ENCODE measurements at regions not wholly inside any gene's neighbourhood (a gene's known extent, or its start where the extent isn't known, plus 50 kb on each side); places are given as distances from the start of the nearest gene placed in this dataset.

DNA sequence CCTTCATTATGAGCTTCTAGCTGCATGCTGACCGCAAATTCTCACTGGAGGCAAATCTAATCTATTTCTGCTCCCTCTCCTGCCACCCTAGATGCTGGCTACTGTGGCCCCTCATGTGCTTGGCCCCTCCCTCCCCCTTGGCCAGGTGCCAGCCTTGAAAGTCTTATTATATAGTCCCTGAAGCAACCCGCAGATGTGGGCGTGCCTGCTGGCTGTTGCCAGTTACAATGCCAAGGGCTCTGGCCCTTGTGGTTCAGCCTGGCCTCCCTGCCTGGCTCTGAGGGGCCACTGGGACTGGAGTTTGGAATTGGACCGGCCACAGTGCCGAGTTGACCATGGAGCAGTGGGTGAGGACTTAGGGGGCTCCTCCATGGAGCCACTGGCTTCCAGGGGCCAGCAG lies 78.9 kb upstream of the ACTRT2 start:
- H3K4me3 ChIP-seq (ENCODE audit: low read depth, low read length): no peak overlapping the region
- TF ChIP-seq MAX (IDR thresholded peaks at IDR 0.05; ENCODE audit: low read depth, low read length): no peak
- TF ChIP-seq POLR2A (IDR thresholded peaks at IDR 0.05; ENCODE audit: extremely low read depth, insufficient read length): no peak
- TF ChIP-seq, protein P1, sequence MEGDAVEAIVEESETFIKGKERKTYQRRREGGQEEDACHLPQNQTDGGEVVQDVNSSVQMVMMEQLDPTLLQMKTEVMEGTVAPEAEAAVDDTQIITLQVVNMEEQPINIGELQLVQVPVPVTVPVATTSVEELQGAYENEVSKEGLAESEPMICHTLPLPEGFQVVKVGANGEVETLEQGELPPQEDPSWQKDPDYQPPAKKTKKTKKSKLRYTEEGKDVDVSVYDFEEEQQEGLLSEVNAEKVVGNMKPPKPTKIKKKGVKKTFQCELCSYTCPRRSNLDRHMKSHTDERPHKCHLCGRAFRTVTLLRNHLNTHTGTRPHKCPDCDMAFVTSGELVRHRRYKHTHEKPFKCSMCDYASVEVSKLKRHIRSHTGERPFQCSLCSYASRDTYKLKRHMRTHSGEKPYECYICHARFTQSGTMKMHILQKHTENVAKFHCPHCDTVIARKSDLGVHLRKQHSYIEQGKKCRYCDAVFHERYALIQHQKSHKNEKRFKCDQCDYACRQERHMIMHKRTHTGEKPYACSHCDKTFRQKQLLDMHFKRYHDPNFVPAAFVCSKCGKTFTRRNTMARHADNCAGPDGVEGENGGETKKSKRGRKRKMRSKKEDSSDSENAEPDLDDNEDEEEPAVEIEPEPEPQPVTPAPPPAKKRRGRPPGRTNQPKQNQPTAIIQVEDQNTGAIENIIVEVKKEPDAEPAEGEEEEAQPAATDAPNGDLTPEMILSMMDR (IDR thresholded peaks at IDR 0.05; ENCODE audit: low read depth, low read length): no peak
- no peak for TF ChIP-seq MYC (IDR thresholded peaks at IDR 0.05; ENCODE audit: low read depth, low read length)
- DNase-seq (ENCODE audit: low read depth): no peak

GRCh38 chr1:2943686-2944260 lies 77.5 kb upstream of the ACTRT2 start:
- no peak overlapping the region for H3K4me3 ChIP-seq (ENCODE audit: low read depth, low read length)
- TF ChIP-seq, protein P1 (IDR thresholded peaks at IDR 0.05; ENCODE audit: low read depth, low read length): no peak
- TF ChIP-seq MYC (IDR thresholded peaks at IDR 0.05; ENCODE audit: low read depth, low read length): no peak
- no peak for TF ChIP-seq MAX (IDR thresholded peaks at IDR 0.05; ENCODE audit: low read depth, low read length)
- TF ChIP-seq POLR2A (IDR thresholded peaks at IDR 0.05; ENCODE audit: extremely low read depth, insufficient read length): no peak
- DNase-seq (ENCODE audit: low read depth): no peak

- no peak for DNase-seq (ENCODE audit: low read depth)
- no peak overlapping the region for H3K4me3 ChIP-seq (ENCODE audit: low read depth, low read length)
- TF ChIP-seq POLR2A (IDR thresholded peaks at IDR 0.05; ENCODE audit: extremely low read depth, insufficient read length): no peak
- TF ChIP-seq MAX (IDR thresholded peaks at IDR 0.05; ENCODE audit: low read depth, low read length): no peak
- TF ChIP-seq MYC (IDR thresholded peaks at IDR 0.05; ENCODE audit: low read depth, low read length): no peak
Observed at GRCh38 chr1:2944705-2945104, 76.6 kb upstream of the ACTRT2 start.

- H3K4me3 ChIP-seq (ENCODE audit: low read depth, low read length): no peak overlapping the region
- TF ChIP-seq, protein P1 (IDR thresholded peaks at IDR 0.05; ENCODE audit: low read depth, low read length): no peak
- TF ChIP-seq MAX (IDR thresholded peaks at IDR 0.05; ENCODE audit: low read depth, low read length) (no peak), POLR2A (IDR thresholded peaks at IDR 0.05; ENCODE audit: extremely low read depth, insufficient read length) (no peak)
- DNase-seq (ENCODE audit: low read depth): no peak
Observed at GRCh38 chr1:2945821-2946231, 75.4 kb upstream of the ACTRT2 start.

DNA sequence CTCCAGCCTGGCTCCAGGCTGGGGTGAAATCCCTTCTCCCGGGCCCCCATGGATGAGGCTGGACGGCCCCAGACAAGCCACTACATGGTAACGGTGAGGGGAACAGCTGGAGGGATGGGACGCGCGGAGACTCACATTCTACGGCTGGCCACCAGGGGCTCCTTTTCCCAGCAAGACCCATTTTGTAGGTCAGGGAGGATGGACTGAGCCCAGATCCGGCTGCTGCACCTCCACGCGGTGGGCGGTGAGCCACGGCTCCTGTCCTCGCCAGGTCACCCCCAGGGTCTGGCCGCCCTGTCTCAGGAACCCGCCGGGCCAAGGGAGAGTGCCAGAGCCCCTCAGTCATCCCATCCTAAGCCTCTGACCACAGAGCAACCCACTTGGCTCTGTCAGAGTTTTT lies 75.0 kb upstream of the ACTRT2 start:
- DNase-seq (ENCODE audit: low read depth): no peak

More for the DNA sequence above, 75.0 kb upstream of the ACTRT2 start:
- TF ChIP-seq MYC (IDR thresholded peaks at IDR 0.05; ENCODE audit: low read depth, low read length): no peak
- TF ChIP-seq, protein P1 (IDR thresholded peaks at IDR 0.05; ENCODE audit: low read depth, low read length): no peak
- no peak for TF ChIP-seq MAX (IDR thresholded peaks at IDR 0.05; ENCODE audit: low read depth, low read length)
- TF ChIP-seq POLR2A (IDR thresholded peaks at IDR 0.05; ENCODE audit: extremely low read depth, insufficient read length): no peak
- H3K4me3 ChIP-seq (ENCODE audit: low read depth, low read length): no peak overlapping the region
